SK-N-SH (cell line): ENCODE measurements at regions not wholly inside any gene's neighbourhood (a gene's known extent, or its start where the extent isn't known, plus 50 kb on each side); places are given as distances from the start of the nearest gene placed in this dataset.

Experiments
- CTCF ChIA-PET: fragments of 300-600, 350-600 bp; formaldehyde crosslinking; extraction: SDS; loops from one replicate; lab custom pipeline; 2021; lab: Yijun Ruan, JAX
- POLR2A ChIA-PET: fragments of 350-600 bp; sonication (Branson Sonifier 250); formaldehyde crosslinking; extraction: SDS; loops from one replicate; lab custom pipeline; 2020; ENCODE audit warnings: antibody characterized with exemption, inconsistent platforms; lab: Yijun Ruan, JAX
- DNase-seq: peaks from one replicate; pipeline ENCODE4 v3.0.0; 2012
- H2AFZ ChIP-seq: fragments of 200-600 bp; sonication (generic); 2 replicates; pipeline ENCODE4 v1.8.1; 2016; ENCODE audit warnings: antibody characterized with exemption, mild to moderate bottlenecking, low read depth
- H3F3A ChIP-seq: fragments of 200-600 bp; sonication (generic); replicated peaks from 2 replicates; pipeline ENCODE3; 2016; ENCODE audit warnings: antibody characterized with exemption, mild to moderate bottlenecking; ENCODE audit not compliant: insufficient read depth
- H3K27ac ChIP-seq, 2 experiments: fragments of 200-500 bp in 1 of 2; fragments of 200-600 bp in 1 of 2; sonication (Bioruptor generic) in 1 of 2; sonication (generic), shearing (Covaris generic) in 1 of 2; 2 replicates each; pipeline versions ENCODE4 v1.5.1 to v1.6.1; 2014 to 2016; ENCODE audit warnings: low read depth in 2 of 2, inconsistent platforms in 1 of 2, low read length in 1 of 2, mild to moderate bottlenecking in 1 of 2, mixed read lengths in 1 of 2
- H3K27me3 ChIP-seq: fragments of 200-600 bp; sonication (generic), shearing (Covaris generic); 2 replicates; pipeline ENCODE4 v1.6.1; 2016; ENCODE audit warnings: mixed run types; ENCODE audit not compliant: insufficient read depth
- H3K36me3 ChIP-seq, 2 experiments: fragments of 200-500 bp in 1 of 2; fragments of 200-600 bp in 1 of 2; sonication (Bioruptor generic) in 1 of 2; sonication (generic) in 1 of 2; replicated peaks in 1 of 2; 2 replicates each; pipeline versions ENCODE3 to v1.5.1; 2014 to 2016; ENCODE audit warnings: low read length in 1 of 2, mild to moderate bottlenecking in 1 of 2; ENCODE audit not compliant: insufficient read depth in 2 of 2, control insufficient read depth in 1 of 2
- H3K4me1 ChIP-seq, 2 experiments: fragments of 200-500 bp in 1 of 2; fragments of 200-600 bp in 1 of 2; sonication (Bioruptor generic) in 1 of 2; sonication (generic), shearing (Covaris generic) in 1 of 2; 2 replicates each; pipeline versions ENCODE4 v1.5.1 to v1.6.1; 2014 to 2016; ENCODE audit warnings: low read depth in 1 of 2, low read length in 1 of 2, mixed run types in 1 of 2; ENCODE audit not compliant: insufficient read depth in 2 of 2, control insufficient read depth in 1 of 2
- H3K4me2 ChIP-seq: fragments of 200-600 bp; sonication (generic), shearing (Covaris generic); 2 replicates; pipeline ENCODE4 v1.6.1; 2017; ENCODE audit warnings: mixed run types
- H3K4me3 ChIP-seq, 2 experiments: fragments of 200-500 bp in 1 of 2; fragments of 200-600 bp in 1 of 2; sonication (Bioruptor generic) in 1 of 2; sonication (generic), shearing (Covaris generic) in 1 of 2; 2 replicates each; pipeline versions ENCODE4 v1.5.1 to v1.8.1; 2014 to 2016; ENCODE audit warnings: low read depth in 2 of 2, inconsistent platforms in 1 of 2, low read length in 1 of 2, mild to moderate bottlenecking in 1 of 2, mixed read lengths in 1 of 2, moderate library complexity in 1 of 2
- H3K79me2 ChIP-seq: fragments of 200-600 bp; sonication (generic); 2 replicates; pipeline ENCODE4 v1.8.1; 2017; ENCODE audit warnings: mild to moderate bottlenecking; ENCODE audit not compliant: insufficient read depth
- H3K9ac ChIP-seq: fragments of 200-600 bp; sonication (generic); 2 replicates; pipeline ENCODE4 v1.6.1; 2017; ENCODE audit warnings: mixed run types
- H3K9me2 ChIP-seq: fragments of 200-600 bp; sonication (generic); 2 replicates; pipeline ENCODE4 v1.6.1; 2017; ENCODE audit warnings: mixed run types
- H3K9me3 ChIP-seq: fragments of 200-600 bp; sonication (generic); 2 replicates; pipeline ENCODE4 v1.6.1; 2017; ENCODE audit warnings: mixed run types, mild to moderate bottlenecking, moderate library complexity
- H4K20me1 ChIP-seq: fragments of 200-600 bp; sonication (generic); 2 replicates; pipeline ENCODE4 v1.6.1; 2017; ENCODE audit warnings: mild to moderate bottlenecking, mixed run types; ENCODE audit not compliant: insufficient read depth
- EP300 ChIP-seq, 2 experiments: IDR thresholded peaks; 2 replicates each; pipeline versions ENCODE4 v1.4.0 to v1.6.1; 2012; ENCODE audit warnings: borderline replicate concordance in 1 of 2, low read depth in 1 of 2, low read length in 1 of 2
- EZH2phosphoT487 ChIP-seq: fragments of 200-600 bp; sonication (generic); IDR thresholded peaks from 2 replicates; pipeline ENCODE4 v1.6.1; 2017; ENCODE audit warnings: low read depth, mixed run types, mild to moderate bottlenecking, antibody characterized with exemption, moderate library complexity, borderline replicate concordance
- FOSL2 ChIP-seq: IDR thresholded peaks from 2 replicates; pipeline ENCODE4 v1.4.0; 2012; ENCODE audit warnings: low read depth, mild to moderate bottlenecking, moderate library complexity, borderline replicate concordance
- GABPA ChIP-seq: IDR thresholded peaks from 2 replicates; pipeline ENCODE4 v1.4.0; 2012; ENCODE audit warnings: low read depth, mild to moderate bottlenecking
- GATA2 ChIP-seq: sonication (generic); formaldehyde crosslinking; IDR thresholded peaks from 2 replicates; pipeline ENCODE4 v1.5.0; 2020; ENCODE audit warnings: mild to moderate bottlenecking, missing genetic modification reagents
- MXI1 ChIP-seq: IDR thresholded peaks from 2 replicates; pipeline ENCODE4 v1.6.1; 2012; ENCODE audit warnings: mild to moderate bottlenecking, low read depth, low read length, improper control_type of control experiment
- YY1 ChIP-seq: IDR thresholded peaks from 2 replicates; pipeline ENCODE4 v1.4.0; 2012; ENCODE audit warnings: low read depth, mild to moderate bottlenecking
- WGBS: methylation state at CpG from one replicate; pipeline ENCODE4 v1.1.6; 2017; ENCODE audit warnings: low lambda C conversion rate; 5-methylcytosine and 5-hydroxymethylcytosine counted together
- TF ChIP-seq, protein P1 (sequence below): IDR thresholded peaks from 2 replicates; pipeline ENCODE4 v1.6.1; 2012; ENCODE audit warnings: mild to moderate bottlenecking, low read depth, low read length, moderate library complexity
- TF ChIP-seq, protein P2 (sequence below): IDR thresholded peaks from 2 replicates; pipeline ENCODE4; 2012
- TF ChIP-seq, protein P3 (sequence below): IDR thresholded peaks from 2 replicates; pipeline ENCODE4 v1.4.0; 2012; ENCODE audit warnings: low read depth, borderline replicate concordance
- TF ChIP-seq, protein P4 (sequence below): fragments of 150-350 bp; IDR thresholded peaks from 2 replicates; pipeline ENCODE4 v1.6.1; 2016; ENCODE audit warnings: mild to moderate bottlenecking, low read depth, low read length
- TF ChIP-seq, protein P5 (sequence below): IDR thresholded peaks from 2 replicates; pipeline ENCODE4 v1.4.0; 2012; ENCODE audit warnings: low read depth, borderline replicate concordance

DNA sequence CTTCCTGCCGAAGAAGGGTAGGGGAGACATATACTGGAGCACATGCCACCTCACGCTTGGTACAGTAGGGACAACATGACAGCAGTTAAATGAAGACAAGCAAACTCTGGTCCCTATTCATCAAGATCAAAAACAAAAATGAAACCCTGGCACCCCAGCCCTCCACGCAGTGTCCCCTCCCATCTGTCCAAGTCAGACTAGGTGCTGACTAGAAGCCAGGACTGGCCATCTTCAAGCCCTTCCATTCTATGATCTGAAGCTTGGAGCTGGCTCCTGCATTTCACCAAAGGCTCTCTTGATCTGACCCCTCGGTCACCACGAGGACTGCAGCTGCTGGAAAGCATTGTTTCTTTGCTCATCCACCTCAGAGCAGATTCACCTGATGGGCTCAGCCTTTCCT lies 158.9 kb upstream of the GGTLC1 start:
- no peak overlapping the region for H3K4me3 ChIP-seq
- H3K79me2 ChIP-seq = no peaks in the 10 kb centered on the region
- POLR2A ChIA-PET = no interaction called here
- H3K36me3 ChIP-seq = no peaks in the 10 kb centered on the region
- no peaks in the 10 kb centered on the region for H3K9me2 ChIP-seq
- no peaks in the 10 kb centered on the region for H3F3A ChIP-seq
- no peak overlapping the region for H3K9ac ChIP-seq
- no peak overlapping the region for H3K4me2 ChIP-seq
- H3K9me3 ChIP-seq = no peaks in the 10 kb centered on the region
- TF ChIP-seq GABPA = no peak
- TF ChIP-seq, protein P1, sequence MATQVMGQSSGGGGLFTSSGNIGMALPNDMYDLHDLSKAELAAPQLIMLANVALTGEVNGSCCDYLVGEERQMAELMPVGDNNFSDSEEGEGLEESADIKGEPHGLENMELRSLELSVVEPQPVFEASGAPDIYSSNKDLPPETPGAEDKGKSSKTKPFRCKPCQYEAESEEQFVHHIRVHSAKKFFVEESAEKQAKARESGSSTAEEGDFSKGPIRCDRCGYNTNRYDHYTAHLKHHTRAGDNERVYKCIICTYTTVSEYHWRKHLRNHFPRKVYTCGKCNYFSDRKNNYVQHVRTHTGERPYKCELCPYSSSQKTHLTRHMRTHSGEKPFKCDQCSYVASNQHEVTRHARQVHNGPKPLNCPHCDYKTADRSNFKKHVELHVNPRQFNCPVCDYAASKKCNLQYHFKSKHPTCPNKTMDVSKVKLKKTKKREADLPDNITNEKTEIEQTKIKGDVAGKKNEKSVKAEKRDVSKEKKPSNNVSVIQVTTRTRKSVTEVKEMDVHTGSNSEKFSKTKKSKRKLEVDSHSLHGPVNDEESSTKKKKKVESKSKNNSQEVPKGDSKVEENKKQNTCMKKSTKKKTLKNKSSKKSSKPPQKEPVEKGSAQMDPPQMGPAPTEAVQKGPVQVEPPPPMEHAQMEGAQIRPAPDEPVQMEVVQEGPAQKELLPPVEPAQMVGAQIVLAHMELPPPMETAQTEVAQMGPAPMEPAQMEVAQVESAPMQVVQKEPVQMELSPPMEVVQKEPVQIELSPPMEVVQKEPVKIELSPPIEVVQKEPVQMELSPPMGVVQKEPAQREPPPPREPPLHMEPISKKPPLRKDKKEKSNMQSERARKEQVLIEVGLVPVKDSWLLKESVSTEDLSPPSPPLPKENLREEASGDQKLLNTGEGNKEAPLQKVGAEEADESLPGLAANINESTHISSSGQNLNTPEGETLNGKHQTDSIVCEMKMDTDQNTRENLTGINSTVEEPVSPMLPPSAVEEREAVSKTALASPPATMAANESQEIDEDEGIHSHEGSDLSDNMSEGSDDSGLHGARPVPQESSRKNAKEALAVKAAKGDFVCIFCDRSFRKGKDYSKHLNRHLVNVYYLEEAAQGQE = no peak
- no peak for TF ChIP-seq GATA2
- TF ChIP-seq, all 33 proteins: peak for 0
- CTCF ChIA-PET = interaction anchor here (3.4 kb wide), 1 partner anchor 13 kb away, joined by 17 read pairs; no protein-coding TSS in a partner anchor
- no peak for DNase-seq
- no peaks in the 10 kb centered on the region for H3K4me1 ChIP-seq
- H4K20me1 ChIP-seq = no peaks in the 10 kb centered on the region
- no peak overlapping the region for H2AFZ ChIP-seq
- H3K27me3 ChIP-seq = no peaks in the 10 kb centered on the region
- no peak overlapping the region for H3K27ac ChIP-seq
- 41% methylated on average over 5 of the region's 5 CpGs for WGBS

DNA sequence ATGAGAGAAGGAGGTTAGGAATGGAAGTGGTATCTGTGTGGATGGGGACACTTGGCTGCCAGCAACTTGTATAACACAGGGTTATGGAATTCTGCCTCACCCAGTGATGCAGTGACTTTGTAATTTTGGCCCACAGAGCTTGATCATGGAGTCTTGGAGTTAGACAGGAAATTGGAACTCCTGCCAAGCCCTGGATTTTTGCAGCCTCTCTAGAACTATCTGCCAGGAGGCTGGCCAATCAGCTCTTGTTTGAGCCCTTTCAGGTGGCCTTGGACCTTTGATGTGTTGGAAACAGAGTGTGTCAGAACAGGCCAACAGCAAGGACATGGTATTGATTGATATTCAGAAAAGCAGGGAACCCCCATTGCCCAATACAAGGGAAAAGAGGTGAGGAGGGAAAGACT lies 157.7 kb upstream of the GGTLC1 start:
- Histone ChIP-seq H3K27me3 (no peaks in the 10 kb centered on the region), H3K9me3 (no peaks in the 10 kb centered on the region), H3K4me1 (no peaks in the 10 kb centered on the region), H3F3A (no peaks in the 10 kb centered on the region), H3K9ac (no peak overlapping the region), H3K9me2 (no peaks in the 10 kb centered on the region), H2AFZ (no peak overlapping the region), H3K4me2 (no peak overlapping the region), H3K79me2 (no peaks in the 10 kb centered on the region), H3K36me3 (no peaks in the 10 kb centered on the region), H3K27ac (no peak overlapping the region), H3K4me3 (no peak overlapping the region), H4K20me1 (no peaks in the 10 kb centered on the region)
- no peak for DNase-seq
- POLR2A ChIA-PET = no interaction called here
- TF ChIP-seq, protein P2, sequence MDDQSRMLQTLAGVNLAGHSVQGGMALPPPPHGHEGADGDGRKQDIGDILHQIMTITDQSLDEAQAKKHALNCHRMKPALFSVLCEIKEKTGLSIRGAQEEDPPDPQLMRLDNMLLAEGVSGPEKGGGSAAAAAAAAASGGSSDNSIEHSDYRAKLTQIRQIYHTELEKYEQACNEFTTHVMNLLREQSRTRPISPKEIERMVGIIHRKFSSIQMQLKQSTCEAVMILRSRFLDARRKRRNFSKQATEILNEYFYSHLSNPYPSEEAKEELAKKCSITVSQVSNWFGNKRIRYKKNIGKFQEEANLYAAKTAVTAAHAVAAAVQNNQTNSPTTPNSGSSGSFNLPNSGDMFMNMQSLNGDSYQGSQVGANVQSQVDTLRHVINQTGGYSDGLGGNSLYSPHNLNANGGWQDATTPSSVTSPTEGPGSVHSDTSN = no peak
- TF ChIP-seq, protein P1 = no peak
- TF ChIP-seq EZH2phosphoT487 = no peak
- no peak for TF ChIP-seq GATA2
- no peak for TF ChIP-seq EP300 (IDR thresholded peaks at IDR 0.05; ENCODE audit: borderline replicate concordance in 1 of 2, low read depth in 1 of 2, low read length in 1 of 2)
- TF ChIP-seq YY1 = no peak
- no peak for TF ChIP-seq MXI1
- no peak for TF ChIP-seq FOSL2
- TF ChIP-seq, protein P3, sequence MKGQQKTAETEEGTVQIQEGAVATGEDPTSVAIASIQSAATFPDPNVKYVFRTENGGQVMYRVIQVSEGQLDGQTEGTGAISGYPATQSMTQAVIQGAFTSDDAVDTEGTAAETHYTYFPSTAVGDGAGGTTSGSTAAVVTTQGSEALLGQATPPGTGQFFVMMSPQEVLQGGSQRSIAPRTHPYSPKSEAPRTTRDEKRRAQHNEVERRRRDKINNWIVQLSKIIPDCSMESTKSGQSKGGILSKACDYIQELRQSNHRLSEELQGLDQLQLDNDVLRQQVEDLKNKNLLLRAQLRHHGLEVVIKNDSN = no peak
- TF ChIP-seq, protein P4, sequence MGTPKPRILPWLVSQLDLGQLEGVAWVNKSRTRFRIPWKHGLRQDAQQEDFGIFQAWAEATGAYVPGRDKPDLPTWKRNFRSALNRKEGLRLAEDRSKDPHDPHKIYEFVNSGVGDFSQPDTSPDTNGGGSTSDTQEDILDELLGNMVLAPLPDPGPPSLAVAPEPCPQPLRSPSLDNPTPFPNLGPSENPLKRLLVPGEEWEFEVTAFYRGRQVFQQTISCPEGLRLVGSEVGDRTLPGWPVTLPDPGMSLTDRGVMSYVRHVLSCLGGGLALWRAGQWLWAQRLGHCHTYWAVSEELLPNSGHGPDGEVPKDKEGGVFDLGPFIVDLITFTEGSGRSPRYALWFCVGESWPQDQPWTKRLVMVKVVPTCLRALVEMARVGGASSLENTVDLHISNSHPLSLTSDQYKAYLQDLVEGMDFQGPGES = no peak
- TF ChIP-seq, protein P5, sequence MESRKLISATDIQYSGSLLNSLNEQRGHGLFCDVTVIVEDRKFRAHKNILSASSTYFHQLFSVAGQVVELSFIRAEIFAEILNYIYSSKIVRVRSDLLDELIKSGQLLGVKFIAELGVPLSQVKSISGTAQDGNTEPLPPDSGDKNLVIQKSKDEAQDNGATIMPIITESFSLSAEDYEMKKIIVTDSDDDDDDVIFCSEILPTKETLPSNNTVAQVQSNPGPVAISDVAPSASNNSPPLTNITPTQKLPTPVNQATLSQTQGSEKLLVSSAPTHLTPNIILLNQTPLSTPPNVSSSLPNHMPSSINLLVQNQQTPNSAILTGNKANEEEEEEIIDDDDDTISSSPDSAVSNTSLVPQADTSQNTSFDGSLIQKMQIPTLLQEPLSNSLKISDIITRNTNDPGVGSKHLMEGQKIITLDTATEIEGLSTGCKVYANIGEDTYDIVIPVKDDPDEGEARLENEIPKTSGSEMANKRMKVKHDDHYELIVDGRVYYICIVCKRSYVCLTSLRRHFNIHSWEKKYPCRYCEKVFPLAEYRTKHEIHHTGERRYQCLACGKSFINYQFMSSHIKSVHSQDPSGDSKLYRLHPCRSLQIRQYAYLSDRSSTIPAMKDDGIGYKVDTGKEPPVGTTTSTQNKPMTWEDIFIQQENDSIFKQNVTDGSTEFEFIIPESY = no peak
- CTCF ChIA-PET = interaction anchor here (1.2 to 3.4 kb wide), 2 partner anchors 9 to 15 kb away, joined by 3 to 17 read pairs; no protein-coding TSS in a partner anchor
